Endothelial cell of umbilical vein (primary cell): ENCODE measurements at regions not wholly inside any gene's neighbourhood (a gene's known extent, or its start where the extent isn't known, plus 50 kb on each side); places are given as distances from the start of the nearest gene placed in this dataset.

Source experiments
- BruUV-seq: library from RNA; stranded (reverse); fragments of 400-500 nt; replicated peaks from 2 replicates; lab custom pipeline; 2021; lab: Mats Ljungman, UMichigan
- CTCF ChIA-PET: fragments of 300-600, 350-600 bp; sonication (Branson Sonifier 250); formaldehyde crosslinking; loops from one replicate; lab custom pipeline; 2021; ENCODE audit warnings: antibody characterized with exemption, inconsistent platforms; lab: Charles Lee
- POLR2A ChIA-PET: fragments of 300-600, 350-600 bp; sonication (Branson Sonifier 250); formaldehyde crosslinking; loops from one replicate; lab custom pipeline; 2021; ENCODE audit warnings: antibody characterized with exemption, inconsistent platforms; lab: Charles Lee
- DNase-seq: peaks from one replicate; pipeline ENCODE4 v3.0.0-alpha.2; 2011; ENCODE audit warnings: low read depth, low spot score
- FAIRE-seq: peaks from 2 replicates; lab custom pipeline; 2011; peaks lifted over from hg19 to GRCh38; lab: Jason Lieb, UNC
- H2AFZ ChIP-seq: 2 replicates; pipeline ENCODE4 v1.6.0; 2012; ENCODE audit warnings: low read depth, low read length, control low read depth, inconsistent platforms
- H3K27ac ChIP-seq: 2 replicates; pipeline ENCODE4 v1.5.1; 2011; ENCODE audit warnings: low read depth, mild to moderate bottlenecking, control low read depth, low read length, moderate library complexity; ENCODE audit not compliant: insufficient read depth
- H3K27me3 ChIP-seq, 2 experiments: 2 replicates each; pipeline versions ENCODE4 v1.6.0 to v1.6.1; 2011; ENCODE audit warnings: low read length in 2 of 2, mixed read lengths in 1 of 2; ENCODE audit not compliant: control insufficient read depth in 2 of 2, insufficient read depth in 2 of 2
- H3K36me3 ChIP-seq, 2 experiments: 2 replicates in 1 of 2; 3 replicates in 1 of 2; pipeline ENCODE4 v1.5.1; 2011; ENCODE audit warnings: low read length in 2 of 2, mild to moderate bottlenecking in 1 of 2, moderate library complexity in 1 of 2; ENCODE audit not compliant: control insufficient read depth in 2 of 2, insufficient read depth in 2 of 2; ENCODE audit errors: extremely low read depth in 1 of 2
- H3K4me1 ChIP-seq: 3 replicates; pipeline ENCODE4 v1.5.1; 2011; ENCODE audit warnings: mild to moderate bottlenecking, low read length; ENCODE audit not compliant: control insufficient read depth, insufficient read depth; ENCODE audit errors: extremely low read depth
- H3K4me2 ChIP-seq: 2 replicates; pipeline ENCODE4 v1.6.1; 2011; ENCODE audit warnings: low read length, control low read depth, mixed read lengths; ENCODE audit not compliant: insufficient read depth
- H3K4me3 ChIP-seq, 3 experiments: fragments of 200-600 bp in 1 of 3; sonication (generic), shearing (Covaris generic) in 1 of 3; replicated peaks in 1 of 3; 2 replicates each; pipeline ENCODE4 v1.5.1; 2011 to 2016; ENCODE audit warnings: control low read depth in 3 of 3, low read length in 3 of 3, mild to moderate bottlenecking in 2 of 3, inconsistent platforms in 1 of 3, low read depth in 1 of 3, moderate library complexity in 1 of 3; ENCODE audit not compliant: insufficient read depth in 1 of 3
- H3K79me2 ChIP-seq: 2 replicates; pipeline ENCODE4 v1.6.0; 2012; ENCODE audit warnings: low read length, inconsistent platforms; ENCODE audit not compliant: control insufficient read depth, insufficient read depth
- H3K9ac ChIP-seq: replicated peaks from 2 replicates; pipeline ENCODE3; 2011; ENCODE audit warnings: low read length, control low read depth; ENCODE audit not compliant: insufficient read depth; ENCODE audit errors: extremely low read depth
- H3K9me1 ChIP-seq: replicated peaks from 3 replicates; pipeline ENCODE4 v1.6.0; 2011; ENCODE audit warnings: mild to moderate bottlenecking, low read length; ENCODE audit not compliant: control insufficient read depth, insufficient read depth; ENCODE audit errors: extremely low read depth
- H3K9me3 ChIP-seq: replicated peaks from 2 replicates; pipeline ENCODE4 v1.5.1; 2012; ENCODE audit warnings: low read length, inconsistent platforms; ENCODE audit not compliant: control insufficient read depth, insufficient read depth
- H4K20me1 ChIP-seq: replicated peaks from 2 replicates; pipeline ENCODE3; 2011; ENCODE audit warnings: mild to moderate bottlenecking, low read length; ENCODE audit not compliant: control insufficient read depth, insufficient read depth; ENCODE audit errors: extremely low read depth
- CTCF ChIP-seq, 2 donors: IDR thresholded peaks; 1 replicate in 1 of 2; 2 replicates in 1 of 2; pipeline ENCODE4 v1.5.1; 2011; ENCODE audit warnings: low read length in 2 of 2, mild to moderate bottlenecking in 2 of 2, moderate library complexity in 2 of 2, control low read depth in 1 of 2, inconsistent platforms in 1 of 2, low read depth in 1 of 2; ENCODE audit not compliant: insufficient read depth in 1 of 2; ENCODE audit errors: extremely low read depth in 1 of 2
- EZH2 ChIP-seq: IDR thresholded peaks from 2 replicates; pipeline ENCODE4 v1.6.1; 2012; ENCODE audit warnings: borderline replicate concordance, low read depth, mild to moderate bottlenecking, moderate library complexity, low read length, inconsistent platforms; ENCODE audit not compliant: severe bottlenecking
- FOS ChIP-seq: IDR thresholded peaks from 2 replicates; pipeline ENCODE4 v1.6.1; 2011; ENCODE audit warnings: mild to moderate bottlenecking, low read length, moderate library complexity, borderline replicate concordance; ENCODE audit not compliant: insufficient read depth
- GATA2 ChIP-seq: IDR thresholded peaks from 2 replicates; pipeline ENCODE4 v1.7.0; 2011; ENCODE audit warnings: low read depth, mild to moderate bottlenecking, moderate library complexity, mixed read lengths, low read length; ENCODE audit not compliant: insufficient read length, insufficient read depth
- JUN ChIP-seq: IDR thresholded peaks from 2 replicates; pipeline ENCODE4 v1.6.1; 2011; ENCODE audit warnings: borderline replicate concordance, low read depth; ENCODE audit not compliant: insufficient read length, insufficient read depth
- MAX ChIP-seq: IDR thresholded peaks from 2 replicates; pipeline ENCODE4 v1.6.1; 2011; ENCODE audit not compliant: insufficient read depth, insufficient read length
- MYC ChIP-seq: IDR thresholded peaks from one replicate; pipeline ENCODE4 v1.6.1; 2011; ENCODE audit warnings: mild to moderate bottlenecking, low read depth, low read length
- POLR2A ChIP-seq: IDR thresholded peaks from 2 replicates; pipeline ENCODE4 v1.6.1; 2012; ENCODE audit warnings: low read depth, mild to moderate bottlenecking, control low read depth, low read length
- POLR2AphosphoS5 ChIP-seq: IDR thresholded peaks from 2 replicates; pipeline ENCODE4 v1.6.1; 2012; ENCODE audit warnings: low read depth, mild to moderate bottlenecking, control low read depth, low read length, moderate library complexity; ENCODE audit not compliant: insufficient read depth
- dilution Hi-C: fragments of 300-500 bp; cut with MboI; formaldehyde crosslinking; loops from one replicate; pipeline ENCODE4 v1.15.0; 2019; ENCODE audit warnings: low sequenced_read_pairs; ENCODE audit not compliant: extremely low pct_ligation_motif_present
- intact Hi-C: fragments of 100-400 bp; cut with micrococcal nuclease; formaldehyde crosslinking; loops from one replicate; pipeline ENCODE4 v1.10.0; 2022

- TF ChIP-seq MAX = no peak
- TF ChIP-seq POLR2A = no peak
- no peak for TF ChIP-seq GATA2
- TF ChIP-seq MYC = no peak
- TF ChIP-seq POLR2AphosphoS5 = no peak
- no peak for TF ChIP-seq CTCF (IDR thresholded peaks at IDR 0.05; ENCODE audit: extremely low read depth in 1 of 2, insufficient read depth in 1 of 2, low read depth in 1 of 2, low read length in 2 of 2)
- TF ChIP-seq JUN = no peak
- TF ChIP-seq EZH2 = no peak
- TF ChIP-seq FOS = no peak
- Histone ChIP-seq H3K36me3 (no peaks in the 10 kb centered on the region), H3K9ac (no peak overlapping the region), H2AFZ (no peak overlapping the region), H3K9me3 (no peaks in the 10 kb centered on the region), H3K9me1 (no peaks in the 10 kb centered on the region), H3K4me1 (no peaks in the 10 kb centered on the region), H3K27ac (no peak overlapping the region), H3K4me3 (no peak overlapping the region), H3K4me2 (no peak overlapping the region), H3K79me2 (no peaks in the 10 kb centered on the region), H4K20me1 (no peaks in the 10 kb centered on the region), H3K27me3 (no peaks in the 10 kb centered on the region)
- FAIRE-seq (no peak), DNase-seq (no peak)
- dilution Hi-C loops (no loop called here), intact Hi-C loops (no loop called here)
- ChIA-PET POLR2A (no interaction called here), CTCF (no interaction called here)
- BruUV-seq = no TSS peak
Observed at GRCh38 chr13:79860791-79861190, 379.8 kb downstream of the NDFIP2 start.
